Heart left ventricle (tissue), 16 donors: ENCODE measurements at regions not wholly inside any gene's neighbourhood (a gene's known extent, or its start where the extent isn't known, plus 50 kb on each side); places are given as distances from the start of the nearest gene placed in this dataset.
A peak's percentile ranks its signal among the peaks of the same experiment; 100 is the strongest.

Experiments
- ATAC-seq, 4 donors: fragments of 200-7000 bp; cut with Tn5 transposase; one replicate each; pipeline ENCODE4 v1.9.1; 2020 to 2022; ENCODE audit warnings: moderate library complexity in 4 of 4, mild to moderate bottlenecking in 3 of 4, moderate number of reproducible peaks in 1 of 4
- DNase-seq, 5 donors: peaks; one replicate each; pipeline ENCODE4 v3.0.0-alpha.2; 2020
- H3K27ac ChIP-seq, 12 donors: fragments of 200-600 bp; sonication (generic) in 4 of 12; one replicate each; pipeline versions ENCODE4 v1.5.0 to v1.8.0; 2016 to 2022; ENCODE audit warnings: mild to moderate bottlenecking in 2 of 12
- H3K27me3 ChIP-seq, 9 donors: fragments of 200-600 bp; sonication (generic) in 2 of 9; one replicate each; pipeline versions ENCODE4 v1.5.1 to v1.8.0; 2016 to 2022; ENCODE audit warnings: mild to moderate bottlenecking in 3 of 9
- H3K36me3 ChIP-seq, 9 donors: fragments of 200-600 bp; sonication (generic) in 2 of 9; one replicate each; pipeline versions ENCODE4 v1.5.0 to v1.8.0; 2018 to 2022; ENCODE audit warnings: mild to moderate bottlenecking in 2 of 9
- H3K4me1 ChIP-seq, 12 donors: fragments of 200-600 bp; sonication (generic) in 4 of 12; one replicate each; pipeline versions ENCODE4 v1.5.0 to v1.8.0; 2016 to 2022; ENCODE audit warnings: mild to moderate bottlenecking in 3 of 12
- H3K4me3 ChIP-seq, 12 donors: fragments of 200-600 bp; sonication (generic) in 4 of 12; one replicate each; pipeline versions ENCODE4 v1.5.0 to v1.8.0; 2017 to 2022; ENCODE audit warnings: mild to moderate bottlenecking in 9 of 12, moderate library complexity in 4 of 12
- H3K9me3 ChIP-seq, 12 donors: fragments of 200-600 bp; sonication (generic) in 4 of 12; one replicate each; pipeline versions ENCODE4 v1.5.0 to v1.8.0; 2016 to 2022; ENCODE audit warnings: mild to moderate bottlenecking in 1 of 12
- CTCF ChIP-seq, 12 donors: fragments of 200-600 bp; sonication (generic) in 4 of 12; IDR thresholded peaks; one replicate each; pipeline versions ENCODE4 v1.5.0 to v1.8.0; 2018 to 2022; ENCODE audit warnings: antibody characterized with exemption in 12 of 12, mild to moderate bottlenecking in 5 of 12
- POLR2A ChIP-seq, 2 donors: fragments of 450-650 bp; IDR thresholded peaks; one replicate each; pipeline ENCODE4 v1.6.1; 2017; ENCODE audit warnings: antibody characterized with exemption in 2 of 2, mild to moderate bottlenecking in 2 of 2, moderate library complexity in 2 of 2
- WGBS, 4 donors: extraction: QIAGEN DNeasy Blood & Tissue Kit in 2 of 4; methylation state at CpG; one replicate each; pipeline versions ENCODE4 v1.1.5 to v1.1.7; 2013 to 2018; 5-methylcytosine and 5-hydroxymethylcytosine counted together
- intact Hi-C, 10 donors: fragments of 100-400 bp; cut with DNase I; formaldehyde crosslinking; loops; one replicate each; pipeline versions ENCODE4 v1.11.1 to v1.14.2; 2022
- donor health status: ischemic (EF 13 %, LVEDD 7.1; RV severe dilation, severe dysfunction).
- donor health status: healthy with polysubstance abuse.
- donor health status: DM: no; HTN: yes; CAD: no.
- donor health status: DM: no; HTN: no; CAD: no.
- donor health status: ischemic (EF 25% LVEDD 6.9; RV normal size, moderate dysfunction).
- donor health status: ischemic (EF 25% LVEDD 5.7; RV mildly dilated, moderate dysfunction).
- donor health status: healthy.
- donor health status: DM: yes; HTN: yes; CAD: no.
- donor health status: ischemic (EF 35%, LVEDD 5.7; RV mildly dilated, moderate dysfunction).
- donor health status: nonischemic (EF 11% LVEDD 7.7; RV severe dilation, severe dysfunction).
- donor health status: DM: yes; HTN: yes; CAD: no.
- donor health status: PGD.
- donor health status: ischemic (EF 29% LVEDD 5.4; RV normal size, mild dysfunction).
- donor health status: nonischemic (EF 23%, LVEDD 6.1; RV moderate dilation, normal function).

GRCh38 chr5:109529520-109529919 is 119.7 kb upstream of the PJA2 start:
- intact Hi-C loops = no loop called here
- DNase-seq (peak in 4 of 5 donors; percentile 27 to 47 (median 34)), ATAC-seq (peak in 3 of 4 donors; percentile 18 to 37 (median 28))
- Histone ChIP-seq H3K9me3 (no peaks in the 10 kb centered on the region), H3K36me3 (no peaks in the 10 kb centered on the region), H3K27me3 (no peaks in the 10 kb centered on the region), H3K4me1 (no peaks in the 10 kb centered on the region), H3K27ac (no peak overlapping the region), H3K4me3 (no peak overlapping the region)
- TF ChIP-seq POLR2A (IDR thresholded peaks at IDR 0.05) (no peak), CTCF (IDR thresholded peaks at IDR 0.05) (no peak)
- WGBS, 4 donors = 27 to 50% (median 38%) methylated on average over 2 of the region's 2 CpGs

GRCh38 chr5:109524555-109524954 is 114.8 kb upstream of the PJA2 start:
- DNase-seq = no peak
- WGBS, 4 donors = 50 to 95% (median 81%) methylated on average over 2 of the region's 2 CpGs
- H3K4me1 ChIP-seq = no peaks in the 10 kb centered on the region
- H3K9me3 ChIP-seq = peaks cover 0 to 9% (median 0%) of the 10 kb centered on the region in 12 donors
- no peak overlapping the region for H3K4me3 ChIP-seq
- no peak for ATAC-seq
- no peak for TF ChIP-seq CTCF (IDR thresholded peaks at IDR 0.05)
- intact Hi-C loops = no loop called here
- H3K27ac ChIP-seq = no peak overlapping the region
- H3K36me3 ChIP-seq = no peaks in the 10 kb centered on the region
- no peaks in the 10 kb centered on the region for H3K27me3 ChIP-seq

GRCh38 chr5:109524026-109524425 is 114.3 kb upstream of the PJA2 start:
- no peaks in the 10 kb centered on the region for H3K27me3 ChIP-seq
- intact Hi-C loops = no loop called here
- H3K4me3 ChIP-seq = no peak overlapping the region
- H3K4me1 ChIP-seq = no peaks in the 10 kb centered on the region
- no peak for TF ChIP-seq POLR2A (IDR thresholded peaks at IDR 0.05)
- no peak for TF ChIP-seq CTCF (IDR thresholded peaks at IDR 0.05)
- peaks cover 0 to 10% (median 0%) of the 10 kb centered on the region in 12 donors for H3K9me3 ChIP-seq
- WGBS, 4 donors = 91 to 95% (median 94%) methylated on average over 5 of the region's 5 CpGs
- ATAC-seq (no peak), DNase-seq (no peak)
- H3K36me3 ChIP-seq = no peaks in the 10 kb centered on the region
- no peak overlapping the region for H3K27ac ChIP-seq

- TF ChIP-seq CTCF (IDR thresholded peaks at IDR 0.05) (no peak), POLR2A (IDR thresholded peaks at IDR 0.05) (no peak)
- Histone ChIP-seq H3K27me3 (no peaks in the 10 kb centered on the region), H3K4me1 (no peaks in the 10 kb centered on the region), H3K9me3 (peaks cover 0 to 10% (median 0%) of the 10 kb centered on the region in 12 donors), H3K27ac (no peak overlapping the region), H3K36me3 (no peaks in the 10 kb centered on the region), H3K4me3 (no peak overlapping the region)
- intact Hi-C loops = no loop called here
- no peak for ATAC-seq
- 97 to 100% (median 98%) methylated on average over 1 of the region's 1 CpG for WGBS, 4 donors
- DNase-seq = no peak
Measured at GRCh38 chr5:109522404-109522803, 112.6 kb upstream of the PJA2 start.
